HG03066 (cell line): ENCODE measurements at regions not wholly inside any gene's neighbourhood (a gene's known extent, or its start where the extent isn't known, plus 50 kb on each side); places are given as distances from the start of the nearest gene placed in this dataset.

ENCODE experiments used
- ATAC-seq: cut with Tn5 transposase; IDR thresholded peaks from one replicate; pipeline ENCODE4 v1.9.1; 2021; ENCODE audit warnings: low read depth; ENCODE audit not compliant: unreplicated experiment

DNA sequence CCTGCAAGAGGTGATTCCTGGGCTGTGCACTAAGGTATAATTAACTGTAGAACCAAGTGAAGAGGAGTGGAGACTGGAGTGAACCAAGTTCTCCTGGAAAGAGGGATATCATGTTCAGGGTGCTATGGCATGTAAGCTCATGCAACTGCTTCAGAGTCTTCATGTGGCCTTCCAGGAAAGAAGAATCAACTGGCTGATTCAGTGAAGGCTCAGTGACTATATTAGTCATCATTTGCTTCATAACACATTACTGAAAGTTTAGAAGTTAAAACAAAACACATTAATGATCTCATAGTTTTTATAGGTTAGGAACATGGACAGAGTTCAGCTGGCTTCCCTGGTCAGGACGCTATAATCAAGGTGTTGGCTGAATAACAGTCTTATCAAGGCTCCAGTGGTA, 1200.8 kb upstream of the GYPC start:
- ATAC-seq = no peak

DNA sequence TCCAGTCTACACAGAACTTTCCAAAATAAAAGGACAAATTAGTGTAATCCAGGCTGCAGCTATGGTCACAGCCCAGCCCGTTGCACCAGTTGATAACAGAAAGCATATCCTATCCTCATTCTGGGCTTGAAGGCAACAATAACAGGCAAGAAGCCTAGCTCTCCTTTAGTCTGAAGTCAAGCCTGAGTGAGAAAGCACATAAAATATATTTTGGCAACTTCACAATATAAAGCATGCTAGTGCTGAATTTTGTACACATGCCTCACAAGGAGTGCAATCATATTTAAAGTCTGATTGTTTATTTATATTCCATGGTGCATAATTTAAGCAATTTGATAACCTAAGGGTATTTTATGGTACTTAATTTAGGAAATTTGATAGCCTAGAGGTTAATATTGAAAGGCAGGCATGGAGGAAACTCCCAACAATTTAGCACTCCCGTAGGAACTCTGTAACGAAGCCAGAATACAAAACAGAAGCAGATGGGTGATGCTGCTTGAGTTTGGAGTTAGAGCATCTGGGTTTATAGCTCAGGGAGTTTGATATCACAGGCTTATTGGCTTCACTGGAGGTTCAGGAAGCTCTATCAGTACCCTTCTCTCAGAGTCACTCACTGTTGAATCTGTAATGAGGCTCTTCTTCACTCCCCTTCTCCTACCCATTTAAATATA, 1199.1 kb upstream of the GYPC start:
- no peak for ATAC-seq

DNA sequence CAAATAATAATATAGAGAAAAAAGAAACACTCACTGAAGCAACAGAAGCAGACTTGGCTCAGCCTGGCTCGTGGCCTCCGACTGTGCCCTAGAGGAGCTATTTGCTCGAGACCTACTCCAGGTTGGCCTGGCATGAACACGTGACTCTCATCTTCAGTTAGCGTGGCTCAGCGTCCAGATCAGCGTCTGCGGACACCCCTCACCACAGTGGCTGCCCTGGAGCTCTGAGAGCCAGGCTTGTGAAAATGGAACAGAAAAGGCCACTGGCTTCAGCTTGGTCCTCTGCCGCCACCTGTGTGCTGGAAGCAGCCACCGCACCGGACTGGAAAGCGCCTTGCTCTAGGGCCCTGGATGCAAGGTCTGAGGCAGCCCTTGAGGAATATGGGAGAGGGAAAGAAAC, 1184.0 kb upstream of the GYPC start:
- ATAC-seq = peak; percentile 71

DNA sequence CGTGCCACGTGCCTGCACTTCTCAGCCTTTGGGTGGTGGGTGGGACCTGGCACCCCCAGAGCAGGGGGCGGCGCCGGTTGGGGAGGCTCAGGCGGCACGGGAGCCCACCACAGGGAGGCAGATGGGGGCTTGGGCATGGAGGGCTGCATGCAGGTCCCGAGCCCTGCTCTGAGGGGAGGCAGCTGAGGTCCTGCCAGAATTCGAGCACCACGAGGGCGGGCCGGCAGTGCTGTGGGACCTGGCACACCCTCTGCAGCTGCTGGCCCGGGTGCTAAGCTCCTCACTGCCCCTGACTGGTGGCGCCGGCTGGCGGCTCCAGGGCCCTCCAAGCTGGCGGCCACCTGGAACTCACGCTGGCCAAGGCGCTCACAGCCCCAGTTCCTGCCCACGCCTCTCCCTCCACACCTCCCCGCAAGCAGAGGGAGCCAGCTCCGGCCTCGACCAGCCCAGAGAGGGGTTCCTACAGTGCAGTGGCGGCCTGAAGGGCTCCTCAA, 1176.8 kb upstream of the GYPC start:
- no peak for ATAC-seq

DNA sequence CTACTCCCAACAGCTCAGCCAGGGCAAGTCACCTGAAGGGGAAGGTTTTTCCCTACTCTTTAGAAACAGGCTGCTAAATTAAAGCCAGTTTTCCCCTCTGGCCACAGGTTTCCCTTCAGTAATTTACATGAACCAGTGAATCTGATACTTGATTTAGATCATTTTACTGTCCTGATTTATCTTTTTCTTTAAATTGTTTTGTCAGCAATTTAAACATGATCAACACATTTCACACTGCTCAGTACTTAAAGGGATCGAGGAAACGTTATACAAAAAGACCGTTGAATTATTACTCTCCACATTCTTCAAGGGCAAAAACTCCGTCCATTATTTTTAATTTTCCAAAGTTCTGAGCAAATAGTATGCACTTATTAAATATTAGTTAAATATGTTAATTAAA, 1165.7 kb upstream of the GYPC start:
- ATAC-seq = no peak

DNA sequence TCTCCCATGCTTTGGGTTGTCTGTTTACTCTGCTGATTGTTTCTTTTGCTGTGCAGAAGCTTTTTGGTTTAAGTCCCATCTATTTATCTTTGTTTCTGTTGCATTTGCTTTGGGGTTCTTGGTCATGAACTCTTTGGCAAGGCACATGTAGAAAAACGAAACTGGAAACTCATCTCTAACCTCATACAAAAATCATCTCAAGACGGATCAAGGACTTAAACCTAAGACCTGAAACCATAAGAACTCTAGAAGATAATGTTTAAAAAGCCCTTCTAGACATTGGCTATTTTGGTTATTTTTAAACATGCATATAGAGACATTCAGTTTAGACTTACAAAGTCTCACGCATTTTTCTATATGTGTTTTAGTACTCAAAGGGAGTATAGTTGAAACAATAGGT, 1164.3 kb upstream of the GYPC start:
- no peak for ATAC-seq

DNA sequence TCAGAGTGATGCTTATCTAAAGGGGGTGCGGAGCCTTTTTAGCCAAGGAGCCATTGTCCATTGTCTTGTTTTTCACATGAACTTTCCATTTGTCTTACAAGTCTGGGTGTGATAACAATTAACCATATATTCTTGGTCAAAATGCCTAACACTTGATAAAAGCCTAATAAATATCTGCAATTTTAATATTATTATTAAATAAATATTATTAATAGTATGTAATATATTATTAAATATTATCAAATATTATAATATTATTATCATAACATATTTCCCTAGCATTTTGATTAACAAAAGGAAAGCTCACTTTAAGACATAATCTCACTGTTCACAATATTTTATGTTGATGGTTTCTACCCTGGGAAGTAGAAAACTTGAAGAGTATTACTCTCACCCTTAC, 1143.6 kb upstream of the GYPC start:
- no peak for ATAC-seq

DNA sequence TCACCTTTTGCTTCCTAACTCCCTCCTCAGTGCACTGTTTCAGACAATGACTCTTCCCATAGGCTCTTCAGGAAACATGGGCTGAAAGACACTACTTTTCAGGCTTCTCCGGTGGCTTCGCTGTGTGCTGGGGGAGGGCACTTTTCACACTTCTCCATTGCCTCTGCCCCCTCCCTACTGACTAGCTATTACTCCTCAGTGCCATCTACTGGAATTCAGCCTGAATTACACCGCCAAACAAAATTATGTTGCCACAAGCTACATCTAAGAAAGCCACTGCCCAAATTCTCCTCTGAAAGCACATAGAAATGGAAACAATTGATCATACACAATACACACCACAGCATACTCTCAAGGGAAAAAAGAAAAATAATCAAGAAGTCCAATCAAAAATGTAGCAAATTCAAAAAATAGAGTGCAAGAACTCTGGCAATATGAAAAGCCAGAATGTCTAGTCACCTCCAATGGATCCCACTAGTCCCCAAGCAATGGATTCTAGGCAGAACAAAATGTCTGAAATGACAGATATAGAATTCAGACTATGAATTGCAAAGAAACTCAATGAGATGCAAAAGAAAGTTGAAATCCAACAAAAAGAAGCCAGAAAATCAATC, 1139.4 kb upstream of the GYPC start:
- ATAC-seq = peak; percentile 61

DNA sequence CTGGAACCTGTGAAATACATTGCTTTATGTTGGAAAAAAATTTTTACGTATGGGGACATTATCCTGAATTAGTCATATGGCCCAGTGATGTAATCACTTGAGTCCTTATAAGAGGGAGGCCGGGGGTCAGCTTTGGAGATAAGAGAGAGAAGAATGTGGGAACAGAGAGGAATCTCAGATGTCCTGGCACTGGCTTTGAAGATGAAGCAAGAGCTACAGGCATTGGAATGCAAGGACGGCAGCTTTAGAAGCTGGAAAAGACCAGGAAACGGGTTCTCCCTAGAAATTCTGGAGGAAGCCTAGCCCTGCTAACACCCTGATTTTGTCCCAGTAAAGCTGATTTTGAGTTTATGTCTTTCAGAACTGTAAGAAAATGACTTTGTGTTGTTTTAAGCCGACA, 1129.9 kb upstream of the GYPC start:
- no peak for ATAC-seq

DNA sequence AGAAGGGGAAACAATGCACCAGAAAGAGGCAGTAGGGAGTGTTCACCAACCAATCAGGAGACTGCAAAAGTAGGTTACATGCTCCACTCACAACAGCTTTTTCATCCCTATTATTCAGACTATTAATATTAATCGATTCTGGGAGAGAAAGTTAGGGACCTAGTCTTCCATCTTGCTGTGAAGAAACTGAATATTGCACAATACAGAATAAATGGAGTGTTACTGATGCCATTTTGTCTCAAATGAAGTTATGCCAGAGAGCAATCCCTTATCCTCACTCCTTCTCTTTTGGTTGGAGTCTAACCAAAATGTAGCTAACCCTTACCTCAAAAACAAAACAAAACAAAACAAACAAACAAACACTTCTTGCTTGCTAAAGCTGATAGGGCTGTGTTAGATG, 1120.9 kb upstream of the GYPC start:
- ATAC-seq = no peak

DNA sequence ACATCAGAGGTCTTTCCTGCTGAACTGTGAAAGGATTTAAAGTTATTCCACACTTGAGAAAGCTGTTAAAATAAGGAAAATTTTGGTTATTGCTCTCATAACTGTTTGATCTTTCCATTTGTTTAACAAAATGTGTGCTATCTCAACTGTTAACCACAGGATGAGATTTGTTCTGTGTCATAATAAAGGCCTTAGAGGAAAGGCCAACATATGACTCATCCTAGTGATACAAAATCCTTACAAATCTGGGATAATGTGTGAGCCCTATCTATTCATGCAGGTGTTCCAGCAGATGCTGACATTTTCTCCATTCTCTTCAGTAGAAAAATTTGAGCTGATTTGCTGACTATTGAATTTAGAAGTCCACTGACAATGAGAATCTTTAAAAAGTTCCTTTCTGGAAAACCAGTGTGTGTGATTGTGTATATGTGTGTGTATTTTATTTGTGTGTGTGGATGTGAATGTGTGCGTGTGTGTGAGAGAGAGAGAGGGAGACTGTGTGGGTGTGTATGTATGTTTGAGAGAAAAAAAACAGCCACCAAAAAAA, 1111.9 kb upstream of the GYPC start:
- no peak for ATAC-seq

DNA sequence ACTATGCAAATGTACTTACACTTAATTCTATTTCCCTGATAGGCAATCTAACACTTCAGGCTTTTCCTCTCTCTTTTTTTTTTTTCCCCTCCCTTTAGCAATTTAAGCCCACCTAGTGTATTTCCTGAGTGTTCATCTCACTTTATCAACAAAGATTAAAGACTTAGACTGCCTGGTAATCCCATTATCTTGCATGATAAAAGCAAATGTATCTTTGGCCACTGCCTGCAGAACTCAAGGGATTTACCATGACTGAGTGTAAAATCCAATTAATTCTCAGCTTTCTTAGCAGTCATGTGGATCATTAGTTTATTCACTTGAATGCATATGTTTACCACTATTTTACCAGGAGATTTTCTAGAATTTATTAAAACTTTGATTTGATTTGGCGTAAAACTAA, 1102.2 kb upstream of the GYPC start:
- no peak for ATAC-seq

DNA sequence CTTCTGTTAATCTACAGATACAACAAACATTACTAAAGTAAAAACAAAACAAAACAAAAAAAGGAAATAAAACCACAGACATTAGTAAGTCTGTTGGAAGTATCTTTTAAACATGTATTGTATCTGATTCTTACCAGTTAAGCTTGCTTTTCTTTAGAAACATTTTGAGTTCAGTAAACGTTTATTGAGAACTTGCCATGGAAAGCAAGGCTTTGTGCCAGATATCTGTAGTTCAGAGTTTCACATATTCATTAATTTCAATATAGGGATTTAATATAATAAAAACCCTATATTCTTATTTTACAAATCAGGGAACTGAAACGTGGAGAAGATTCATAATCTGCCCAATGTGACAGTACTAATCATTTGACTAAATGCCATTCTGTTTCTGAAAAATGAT, 1101.0 kb upstream of the GYPC start:
- ATAC-seq = no peak

DNA sequence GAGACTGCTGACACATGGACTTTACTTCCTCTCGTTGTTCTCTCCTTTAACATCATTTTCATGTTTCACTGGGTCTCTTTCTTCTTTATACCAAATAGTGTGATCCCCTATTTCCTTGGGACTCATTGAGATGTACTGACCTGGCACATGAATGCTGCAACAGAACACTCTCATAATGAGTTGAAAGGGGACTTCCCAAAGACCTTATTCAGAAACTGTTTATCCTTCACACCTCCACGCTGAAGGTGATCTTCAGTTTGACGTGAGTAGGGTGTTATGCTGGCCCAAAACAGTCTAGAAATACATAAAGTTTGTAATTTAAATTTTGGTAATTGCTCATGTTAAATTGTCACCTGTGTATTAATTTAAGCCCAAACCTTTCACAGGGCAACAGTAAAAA, 1096.8 kb upstream of the GYPC start:
- no peak for ATAC-seq

DNA sequence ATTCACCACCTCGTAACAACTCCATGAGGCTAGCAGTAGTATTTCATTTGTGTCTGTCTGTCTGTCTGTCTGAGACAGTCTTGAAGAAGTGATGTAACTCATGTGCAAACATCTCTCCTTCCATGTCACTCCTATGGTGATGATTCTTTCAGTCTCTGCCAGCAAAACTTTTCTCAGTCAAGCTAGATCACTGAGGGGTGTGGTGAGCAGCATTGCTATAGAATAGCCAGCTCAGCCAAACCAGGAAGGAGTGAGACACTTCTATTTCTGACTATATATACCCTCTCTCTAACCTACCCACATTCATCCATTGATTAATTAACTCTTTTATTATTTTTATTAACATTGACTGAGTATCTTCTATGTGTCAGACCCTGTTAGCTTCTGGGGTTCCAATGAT, 1095.1 kb upstream of the GYPC start:
- ATAC-seq = no peak

DNA sequence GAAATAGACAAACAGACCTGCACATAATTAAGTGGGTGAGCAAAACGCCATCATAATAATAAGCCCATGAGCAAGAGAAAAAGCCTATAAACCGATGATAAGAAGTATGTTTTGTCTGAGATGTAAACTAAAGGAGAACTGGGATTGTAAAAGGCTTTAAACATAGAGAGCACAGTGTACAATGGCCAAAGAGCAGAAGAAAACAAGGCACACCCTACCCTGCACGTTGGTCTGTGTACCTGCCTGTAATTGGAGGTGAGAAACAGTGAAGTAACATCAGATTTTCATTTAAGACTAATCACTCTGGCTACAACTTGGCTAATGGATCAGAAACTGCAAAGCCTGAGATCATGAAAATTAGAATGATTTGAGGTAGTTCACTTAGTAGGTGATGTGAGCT, 1094.7 kb upstream of the GYPC start:
- ATAC-seq = no peak

DNA sequence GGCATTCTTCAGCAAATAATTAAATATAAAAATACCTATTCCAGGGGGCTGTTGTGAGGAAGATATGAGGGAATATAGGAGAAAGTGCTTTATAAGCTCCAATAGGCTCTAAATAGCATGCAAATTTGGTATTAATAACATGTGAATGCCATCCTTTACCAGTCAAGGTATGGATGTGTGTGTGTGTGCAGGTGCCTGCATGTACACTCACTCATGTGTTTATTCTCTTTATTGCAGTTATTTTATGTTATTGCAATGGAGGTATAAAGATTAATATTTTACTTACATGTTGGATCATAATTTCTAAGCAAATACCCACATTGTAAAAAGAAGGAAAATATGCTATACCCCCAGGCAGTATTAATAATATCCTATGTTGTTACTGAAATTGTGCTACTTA, 1093.0 kb upstream of the GYPC start:
- ATAC-seq = no peak

DNA sequence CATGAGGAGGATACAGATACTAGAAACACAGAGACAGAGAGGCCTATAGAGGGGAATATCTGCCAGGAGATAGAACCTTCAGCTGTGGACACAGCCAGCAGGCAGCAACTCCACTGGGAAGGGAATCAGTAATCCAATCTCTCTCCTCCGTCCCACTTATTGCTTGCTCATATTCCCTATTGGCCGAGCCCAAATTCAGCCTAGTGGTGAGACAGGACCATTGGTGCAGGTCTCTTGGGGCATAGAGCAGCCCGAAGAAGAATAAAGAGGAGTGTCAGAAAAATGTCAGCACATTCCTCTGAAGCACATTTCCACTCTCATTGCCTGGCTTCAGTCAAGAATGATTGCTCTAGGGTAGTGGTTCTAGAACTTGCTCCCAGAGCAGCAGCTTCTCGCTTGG, 1091.5 kb upstream of the GYPC start:
- no peak for ATAC-seq

DNA sequence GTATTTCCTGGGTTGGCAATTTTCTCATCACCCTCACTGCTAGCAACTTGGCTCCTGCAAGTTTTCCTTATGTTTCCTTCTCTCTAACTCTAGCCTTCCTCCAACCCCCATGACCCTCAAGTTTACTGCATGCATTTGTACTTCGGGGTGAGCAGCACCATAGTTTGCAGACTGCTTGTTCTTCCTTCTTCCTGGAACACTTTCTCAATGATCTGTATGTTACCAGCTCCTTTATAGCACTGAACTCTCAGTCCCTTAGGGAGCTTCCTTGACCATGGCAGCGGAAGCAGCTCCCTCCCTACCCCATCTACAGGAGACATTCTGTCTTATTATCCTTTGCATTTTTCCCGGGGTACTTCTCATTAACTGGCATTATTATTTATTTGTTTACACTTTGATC, 1089.5 kb upstream of the GYPC start:
- ATAC-seq = no peak

DNA sequence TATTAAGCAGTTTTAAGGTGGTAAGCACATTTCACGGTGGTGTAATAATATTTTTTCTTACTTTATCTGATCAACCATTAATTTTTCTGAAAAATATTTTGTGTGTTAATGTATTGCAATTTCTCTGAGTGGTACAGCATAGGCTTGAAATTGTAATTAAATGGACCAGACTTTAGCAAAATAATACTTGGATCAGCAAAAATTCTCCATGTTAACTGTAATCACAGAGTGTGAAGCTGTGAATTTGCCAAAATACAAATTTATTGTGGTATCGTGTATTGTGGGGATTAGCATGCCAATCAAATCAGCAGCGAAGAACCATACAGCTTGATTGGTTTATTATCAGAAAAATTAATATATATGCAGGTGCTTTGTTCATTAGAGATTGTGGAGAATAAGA, 1088.9 kb upstream of the GYPC start:
- no peak for ATAC-seq

DNA sequence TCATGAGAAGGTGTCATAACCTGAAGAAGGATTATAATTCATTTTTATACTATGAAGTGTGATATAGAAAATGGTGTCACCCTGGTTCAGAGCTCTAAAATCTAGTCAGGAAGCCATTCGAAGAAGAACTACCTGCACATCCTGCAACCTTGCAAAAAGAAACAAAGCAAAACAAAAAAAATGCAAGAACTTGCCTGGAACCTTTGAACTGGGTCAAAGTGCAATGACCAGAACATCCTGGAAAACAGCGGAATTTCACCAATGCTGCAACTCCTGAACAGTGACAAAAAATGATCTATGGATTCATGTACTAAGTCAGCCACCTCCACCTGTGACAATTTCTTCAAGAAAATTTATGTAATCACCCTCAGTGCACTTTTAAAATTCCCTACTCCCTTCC, 1083.3 kb upstream of the GYPC start:
- no peak for ATAC-seq

DNA sequence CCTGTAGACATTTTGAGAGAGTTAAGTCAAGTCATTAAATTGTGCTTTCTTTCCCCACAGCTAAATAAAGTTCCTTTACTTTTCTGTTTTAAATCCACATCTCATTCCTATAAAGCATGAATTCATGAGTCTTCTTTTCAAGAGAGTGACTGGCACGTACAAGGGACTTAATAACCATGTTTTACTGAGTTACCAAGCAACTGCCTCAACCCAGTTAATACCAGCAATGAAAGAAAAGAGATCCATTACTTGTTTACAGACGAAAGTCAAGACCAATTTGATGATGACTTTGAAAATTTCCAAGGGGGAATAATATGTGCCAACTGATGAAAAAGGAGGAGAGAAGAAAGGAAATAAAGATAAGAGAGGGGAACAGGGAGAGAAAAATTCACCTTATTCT, 1082.5 kb upstream of the GYPC start:
- no peak for ATAC-seq
